Sigmoid colon (tissue), 6 donors: ENCODE measurements at regions not wholly inside any gene's neighbourhood (a gene's known extent, or its start where the extent isn't known, plus 50 kb on each side); places are given as distances from the start of the nearest gene placed in this dataset.
A peak's percentile ranks its signal among the peaks of the same experiment; 100 is the strongest.

ENCODE experiments used
- DNase-seq: peaks from one replicate; pipeline ENCODE4 v3.0.0-alpha.2; 2019
- H3K27ac ChIP-seq, 4 donors: fragments of 200-600 bp; sonication (generic); one replicate each; pipeline ENCODE4 v1.5.1; 2016 to 2019; ENCODE audit warnings: mild to moderate bottlenecking in 1 of 4
- H3K27me3 ChIP-seq, 3 donors: fragments of 200-600 bp; sonication (generic); one replicate each; pipeline ENCODE4 v1.5.1; 2019; ENCODE audit warnings: mild to moderate bottlenecking in 1 of 3
- H3K36me3 ChIP-seq, 4 donors: fragments of 200-600 bp; sonication (generic); one replicate each; pipeline ENCODE4 v1.5.1; 2016 to 2019
- H3K4me1 ChIP-seq, 4 donors: fragments of 200-600 bp; sonication (generic); one replicate each; pipeline ENCODE4 v1.5.1; 2017 to 2019
- H3K4me3 ChIP-seq, 4 donors: fragments of 200-600 bp; sonication (generic); one replicate each; pipeline ENCODE4 v1.5.1; 2017 to 2019; ENCODE audit warnings: mild to moderate bottlenecking in 2 of 4, moderate library complexity in 1 of 4
- H3K9me3 ChIP-seq, 4 donors: fragments of 200-600 bp in 3 of 4; sonication (generic) in 3 of 4; one replicate each; pipeline versions ENCODE4 v1.5.1 to v1.6.1; 2013 to 2019
- EP300 ChIP-seq, 4 donors: sonication (generic); formaldehyde crosslinking; IDR thresholded peaks; one replicate each; pipeline ENCODE4 v1.6.1; 2017; ENCODE audit warnings: antibody characterized with exemption in 4 of 4
- POLR2A ChIP-seq, 2 donors: fragments of 450-650 bp; IDR thresholded peaks; one replicate each; pipeline ENCODE4 v1.6.1; 2016; ENCODE audit warnings: antibody characterized with exemption in 2 of 2, mild to moderate bottlenecking in 2 of 2, moderate library complexity in 2 of 2
- POLR2AphosphoS5 ChIP-seq, 4 donors: sonication (generic); formaldehyde crosslinking; IDR thresholded peaks; one replicate each; pipeline ENCODE4 v1.6.1; 2017; ENCODE audit warnings: antibody characterized with exemption in 4 of 4
- WGBS, 2 donors: extraction: QIAGEN DNeasy Blood & Tissue Kit; methylation state at CpG; one replicate each; pipeline ENCODE4 v1.1.7; 2013; 5-methylcytosine and 5-hydroxymethylcytosine counted together
- intact Hi-C: fragments of 100-400 bp; cut with DNase I; formaldehyde crosslinking; loops from one replicate; pipeline ENCODE4 v1.15.1; 2023
- TF ChIP-seq, protein P1 (sequence below), 4 experiments: fragments of 450-650 bp in 3 of 4; fragments of 200-600 bp in 1 of 4; IDR thresholded peaks; one replicate each; pipeline ENCODE4 v1.5.1; 2016 to 2019; ENCODE audit warnings: antibody characterized with exemption in 4 of 4, mild to moderate bottlenecking in 3 of 4, moderate library complexity in 2 of 4
- donor health status: healthy with polysubstance abuse.
- donor health status: healthy.

- TF ChIP-seq POLR2A (IDR thresholded peaks at IDR 0.05), result no peak
- TF ChIP-seq EP300 (IDR thresholded peaks at IDR 0.05), result no peak
- TF ChIP-seq, protein P1, sequence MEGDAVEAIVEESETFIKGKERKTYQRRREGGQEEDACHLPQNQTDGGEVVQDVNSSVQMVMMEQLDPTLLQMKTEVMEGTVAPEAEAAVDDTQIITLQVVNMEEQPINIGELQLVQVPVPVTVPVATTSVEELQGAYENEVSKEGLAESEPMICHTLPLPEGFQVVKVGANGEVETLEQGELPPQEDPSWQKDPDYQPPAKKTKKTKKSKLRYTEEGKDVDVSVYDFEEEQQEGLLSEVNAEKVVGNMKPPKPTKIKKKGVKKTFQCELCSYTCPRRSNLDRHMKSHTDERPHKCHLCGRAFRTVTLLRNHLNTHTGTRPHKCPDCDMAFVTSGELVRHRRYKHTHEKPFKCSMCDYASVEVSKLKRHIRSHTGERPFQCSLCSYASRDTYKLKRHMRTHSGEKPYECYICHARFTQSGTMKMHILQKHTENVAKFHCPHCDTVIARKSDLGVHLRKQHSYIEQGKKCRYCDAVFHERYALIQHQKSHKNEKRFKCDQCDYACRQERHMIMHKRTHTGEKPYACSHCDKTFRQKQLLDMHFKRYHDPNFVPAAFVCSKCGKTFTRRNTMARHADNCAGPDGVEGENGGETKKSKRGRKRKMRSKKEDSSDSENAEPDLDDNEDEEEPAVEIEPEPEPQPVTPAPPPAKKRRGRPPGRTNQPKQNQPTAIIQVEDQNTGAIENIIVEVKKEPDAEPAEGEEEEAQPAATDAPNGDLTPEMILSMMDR (IDR thresholded peaks at IDR 0.05), result no peak
- TF ChIP-seq POLR2AphosphoS5 (IDR thresholded peaks at IDR 0.05), result no peak
- intact Hi-C loops, result loop anchor here (5.0 kb wide), 1 partner anchor 70 kb away; no protein-coding TSS in a partner anchor
- no peak for DNase-seq
- Histone ChIP-seq H3K27me3 (no peaks in the 10 kb centered on the region), H3K4me3 (peak overlapping the region in 2 of 4 donors; percentile 10 to 27), H3K9me3 (no peaks in the 10 kb centered on the region), H3K36me3 (peaks cover 0 to 24% (median 5%) of the 10 kb centered on the region in 4 donors), H3K4me1 (peaks cover 0 to 6% (median 1%) of the 10 kb centered on the region in 4 donors), H3K27ac (no peak overlapping the region)
- 96 to 97% methylated on average over 9 of the region's 9 CpGs for whole genome bisulfite sequencing, 2 donors
Observed at GRCh38 chr21:36211660-36212512, 55.3 kb downstream of the DOP1B start.

GRCh38 chr21:36212513-36212780 lies 55.8 kb downstream of the DOP1B start:
- Histone ChIP-seq H3K36me3 (peaks cover 0 to 24% (median 5%) of the 10 kb centered on the region in 4 donors), H3K9me3 (no peaks in the 10 kb centered on the region), H3K4me1 (peaks cover 0 to 11% (median 4%) of the 10 kb centered on the region in 4 donors), H3K4me3 (no peak overlapping the region), H3K27me3 (no peaks in the 10 kb centered on the region), H3K27ac (no peak overlapping the region)
- TF ChIP-seq, protein P1 (IDR thresholded peaks at IDR 0.05), result no peak
- intact Hi-C loops, result loop anchor here (5.0 kb wide), 1 partner anchor 70 kb away; no protein-coding TSS in a partner anchor
- DNase-seq, result no peak
- 94 to 97% methylated on average over 5 of the region's 5 CpGs for WGBS, 2 donors

DNA sequence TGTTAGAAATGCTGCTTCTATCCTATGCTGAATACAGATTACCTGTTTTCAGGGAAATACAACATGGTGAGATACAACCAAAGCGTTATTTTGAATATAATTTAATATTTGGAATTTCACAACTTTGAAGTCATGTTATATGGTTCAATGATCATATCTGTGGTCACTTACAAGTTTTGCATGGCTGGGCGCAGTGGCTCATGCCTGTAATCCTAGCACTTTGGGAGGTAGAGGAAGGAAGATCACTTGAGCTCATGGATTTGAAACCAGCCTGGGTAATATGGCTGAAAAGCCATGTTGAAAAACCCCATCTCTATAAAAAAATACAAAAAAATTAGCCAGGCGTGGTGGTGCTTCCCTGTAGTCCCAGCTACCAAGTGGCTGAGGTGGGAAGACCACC lies 57.9 kb downstream of the DOP1B start:
- Histone ChIP-seq H3K4me3 (no peak overlapping the region), H3K27me3 (no peaks in the 10 kb centered on the region), H3K9me3 (no peaks in the 10 kb centered on the region), H3K4me1 (peaks cover 0 to 30% (median 14%) of the 10 kb centered on the region in 4 donors), H3K36me3 (peaks cover 0 to 22% (median 5%) of the 10 kb centered on the region in 4 donors), H3K27ac (no peak overlapping the region)
- intact Hi-C loops, result loop anchor here (5.0 kb wide), 1 partner anchor 72 kb away; no protein-coding TSS in a partner anchor
- TF ChIP-seq POLR2A (IDR thresholded peaks at IDR 0.05) (no peak), POLR2AphosphoS5 (IDR thresholded peaks at IDR 0.05) (no peak), EP300 (IDR thresholded peaks at IDR 0.05) (no peak)
- TF ChIP-seq, protein P1 (IDR thresholded peaks at IDR 0.05), result no peak
- DNase-seq, result no peak
- WGBS, 2 donors, result 95 to 96% methylated on average over 3 of the region's 3 CpGs

- H3K27me3 ChIP-seq, result no peaks in the 10 kb centered on the region
- H3K4me3 ChIP-seq, result no peak overlapping the region
- 82 to 87% methylated on average over 4 of the region's 4 CpGs for WGBS, 2 donors
- H3K27ac ChIP-seq, result peak overlapping the region in 3 of 4 donors; percentile 12 to 63 (median 61)
- peak in 3 of 4 donors; percentile 63 to 70 (median 65) for TF ChIP-seq POLR2AphosphoS5 (IDR thresholded peaks at IDR 0.05)
- TF ChIP-seq POLR2A (IDR thresholded peaks at IDR 0.05), result no peak
- H3K36me3 ChIP-seq, result peaks cover 0 to 22% (median 5%) of the 10 kb centered on the region in 4 donors
- no peak for DNase-seq
- no peaks in the 10 kb centered on the region for H3K9me3 ChIP-seq
- intact Hi-C loops, result no loop called here
- peaks cover 0 to 25% (median 14%) of the 10 kb centered on the region in 4 donors for H3K4me1 ChIP-seq
Observed at GRCh38 chr21:36217743-36218142, 61.1 kb downstream of the DOP1B start.

- WGBS, 2 donors, result 85 to 92% methylated on average over 6 of the region's 6 CpGs
- peaks cover 0 to 30% (median 5%) of the 10 kb centered on the region in 4 donors for H3K36me3 ChIP-seq
- no peak for TF ChIP-seq POLR2A (IDR thresholded peaks at IDR 0.05)
- TF ChIP-seq, protein P1 (IDR thresholded peaks at IDR 0.05), result no peak
- TF ChIP-seq POLR2AphosphoS5 (IDR thresholded peaks at IDR 0.05), result no peak
- no peak for TF ChIP-seq EP300 (IDR thresholded peaks at IDR 0.05)
Observed at GRCh38 chr21:36218691-36219090, 62.1 kb downstream of the DOP1B start.

More at GRCh38 chr21:36218691-36219090, 62.1 kb downstream of the DOP1B start:
- DNase-seq, result no peak
- Histone ChIP-seq H3K4me3 (no peak overlapping the region), H3K4me1 (peaks cover 0 to 25% (median 14%) of the 10 kb centered on the region in 4 donors), H3K27me3 (no peaks in the 10 kb centered on the region), H3K9me3 (no peaks in the 10 kb centered on the region), H3K27ac (peak overlapping the region in 3 of 4 donors; percentile 12 to 63 (median 61))
- intact Hi-C loops, result no loop called here
